Mammary epithelial cell (primary cell): ENCODE measurements at regions not wholly inside any gene's neighbourhood (a gene's known extent, or its start where the extent isn't known, plus 50 kb on each side); places are given as distances from the start of the nearest gene placed in this dataset.

Experiments
- EZH2 ChIP-seq: IDR thresholded peaks from 2 replicates; pipeline ENCODE4 v1.6.1; 2012; ENCODE audit warnings: low read length, inconsistent platforms, borderline replicate concordance
- TF ChIP-seq, protein P1 (sequence below), 2 donors: IDR thresholded peaks in 1 of 2; conservative IDR thresholded peaks in 1 of 2; 2 replicates each; pipeline ENCODE4 v1.5.1; 2011 to 2012; ENCODE audit warnings: inconsistent platforms in 2 of 2, low read length in 2 of 2, mild to moderate bottlenecking in 2 of 2, control low read depth in 1 of 2, low read depth in 1 of 2; ENCODE audit not compliant: insufficient read depth in 1 of 2; ENCODE audit errors: extremely low read depth in 1 of 2

DNA sequence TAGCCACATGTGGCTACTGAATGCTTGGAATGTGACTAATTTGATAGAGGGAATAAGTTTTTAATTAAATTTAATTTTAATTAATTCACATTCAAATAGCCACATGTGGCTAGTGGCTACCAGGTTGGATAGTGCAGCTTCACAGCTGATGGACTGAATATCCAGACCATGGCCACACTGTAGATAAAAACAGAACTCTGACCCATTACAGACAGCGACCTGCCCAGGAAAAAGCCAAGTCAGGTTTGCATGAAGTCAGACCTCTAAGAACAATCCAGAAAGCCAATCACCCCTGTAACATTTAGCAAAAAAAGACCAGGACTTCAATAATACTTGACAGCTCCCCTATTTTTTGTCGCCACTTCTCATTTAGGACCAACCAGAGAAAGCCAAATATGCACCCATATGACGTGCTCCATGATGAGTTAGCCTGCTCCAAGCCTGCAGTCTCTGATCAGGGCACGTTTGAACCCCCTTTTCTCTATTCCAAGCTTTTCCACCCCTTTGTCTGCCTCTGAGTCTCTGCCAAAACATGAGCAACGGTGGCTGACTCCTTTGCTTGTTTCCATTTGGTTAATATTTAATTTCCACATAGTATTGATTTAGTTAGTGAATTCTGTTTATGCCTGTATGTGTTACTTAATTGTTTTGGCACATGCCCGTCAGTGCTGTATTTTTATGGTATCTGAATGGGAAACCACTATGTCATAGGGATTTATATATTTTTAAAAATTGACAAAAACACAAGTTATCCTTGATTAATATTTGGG is 636.3 kb downstream of the UTRN start:
- TF ChIP-seq, protein P1, sequence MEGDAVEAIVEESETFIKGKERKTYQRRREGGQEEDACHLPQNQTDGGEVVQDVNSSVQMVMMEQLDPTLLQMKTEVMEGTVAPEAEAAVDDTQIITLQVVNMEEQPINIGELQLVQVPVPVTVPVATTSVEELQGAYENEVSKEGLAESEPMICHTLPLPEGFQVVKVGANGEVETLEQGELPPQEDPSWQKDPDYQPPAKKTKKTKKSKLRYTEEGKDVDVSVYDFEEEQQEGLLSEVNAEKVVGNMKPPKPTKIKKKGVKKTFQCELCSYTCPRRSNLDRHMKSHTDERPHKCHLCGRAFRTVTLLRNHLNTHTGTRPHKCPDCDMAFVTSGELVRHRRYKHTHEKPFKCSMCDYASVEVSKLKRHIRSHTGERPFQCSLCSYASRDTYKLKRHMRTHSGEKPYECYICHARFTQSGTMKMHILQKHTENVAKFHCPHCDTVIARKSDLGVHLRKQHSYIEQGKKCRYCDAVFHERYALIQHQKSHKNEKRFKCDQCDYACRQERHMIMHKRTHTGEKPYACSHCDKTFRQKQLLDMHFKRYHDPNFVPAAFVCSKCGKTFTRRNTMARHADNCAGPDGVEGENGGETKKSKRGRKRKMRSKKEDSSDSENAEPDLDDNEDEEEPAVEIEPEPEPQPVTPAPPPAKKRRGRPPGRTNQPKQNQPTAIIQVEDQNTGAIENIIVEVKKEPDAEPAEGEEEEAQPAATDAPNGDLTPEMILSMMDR (conservative IDR thresholded peaks at IDR 0.05 in 1 of 2, IDR thresholded peaks at IDR 0.05 in 1 of 2; ENCODE audit: extremely low read depth in 1 of 2, insufficient read depth in 1 of 2, low read depth in 1 of 2, low read length in 2 of 2): no peak
- TF ChIP-seq EZH2: no peak
